ENCODE measurements at regions not wholly inside any gene's neighbourhood (a gene's known extent, or its start where the extent isn't known, plus 50 kb on each side); places are given as distances from the start of the nearest gene placed in this dataset.

GRCh38 chr16:85422632-85423550, 190.2 kb upstream of the GSE1 start (continued):
- TF ChIP-seq THRA (CRISPR knock-in tag; IDR thresholded peaks at IDR 0.05; ENCODE audit: borderline replicate concordance) = peak; percentile 87
- TF ChIP-seq MNT (IDR thresholded peaks at IDR 0.05) = no peak
- no peak; the same call in 1 of the 2 replicates for TF ChIP-seq FOXA1 (IDR thresholded peaks at IDR 0.05)
- TF ChIP-seq FOXA1 (CRISPR knock-in tag; IDR thresholded peaks at IDR 0.05) = peak; percentile 94
- TF ChIP-seq ZHX1 (CRISPR knock-in tag; IDR thresholded peaks at IDR 0.05; ENCODE audit: low read depth) = peak; percentile 83
- TF ChIP-seq EEA1 (CRISPR knock-in tag; IDR thresholded peaks at IDR 0.05; ENCODE audit: borderline replicate concordance) = no peak
- peak; percentile 57 for TF ChIP-seq MED8 (CRISPR knock-in tag; IDR thresholded peaks at IDR 0.05; ENCODE audit: insufficient replicate concordance)
- peak; percentile 100 for TF ChIP-seq HNF1B (CRISPR knock-in tag; IDR thresholded peaks at IDR 0.05)
- 0 out of 2 replicates have a peak, but pooled peaks have one; percentile 51 for TF ChIP-seq ZSCAN31 (CRISPR knock-in tag; IDR thresholded peaks at IDR 0.05; ENCODE audit: low read depth)
- no peak; the same call in none of the 2 replicates for TF ChIP-seq YEATS4 (CRISPR knock-in tag; IDR thresholded peaks at IDR 0.05; ENCODE audit: borderline replicate concordance)
- peak; percentile 96 for TF ChIP-seq ZNF746 (CRISPR knock-in tag; IDR thresholded peaks at IDR 0.05)
- 0 out of 2 replicates have a peak, but pooled peaks have one; percentile 69 for TF ChIP-seq ZKSCAN8 (CRISPR knock-in tag; IDR thresholded peaks at IDR 0.05; ENCODE audit: borderline replicate concordance)
- TF ChIP-seq FOXO1 (CRISPR knock-in tag; IDR thresholded peaks at IDR 0.05) = peak; percentile 99
- no peak for TF ChIP-seq MYNN (CRISPR knock-in tag; IDR thresholded peaks at IDR 0.05; ENCODE audit: low read depth)
- TF ChIP-seq THAP7 (CRISPR knock-in tag; IDR thresholded peaks at IDR 0.05) = no peak
- TF ChIP-seq HIVEP1 (CRISPR knock-in tag; IDR thresholded peaks at IDR 0.05) = peak; percentile 93
- peak; percentile 92 for TF ChIP-seq ZNF605 (CRISPR knock-in tag; IDR thresholded peaks at IDR 0.05)
- no peak; the same call in 1 of the 2 replicates for TF ChIP-seq ZNF563 (CRISPR knock-in tag; IDR thresholded peaks at IDR 0.05)
- no peak for TF ChIP-seq NCOA1 (CRISPR knock-in tag; IDR thresholded peaks at IDR 0.05)
- TF ChIP-seq ZNF205 (CRISPR knock-in tag; IDR thresholded peaks at IDR 0.05) = peak; percentile 85
- no peak for TF ChIP-seq ZNF234 (CRISPR knock-in tag; conservative IDR thresholded peaks at IDR 0.05)
- peak; percentile 83 for TF ChIP-seq MYC (CRISPR knock-in tag; IDR thresholded peaks at IDR 0.05; ENCODE audit: borderline replicate concordance)
